Astrocyte of the spinal cord (primary cell): ENCODE measurements at regions not wholly inside any gene's neighbourhood (a gene's known extent, or its start where the extent isn't known, plus 50 kb on each side); places are given as distances from the start of the nearest gene placed in this dataset.

Experiments used
- DNase-seq: peaks from one replicate; pipeline ENCODE4 v3.0.0; 2011; ENCODE audit warnings: low read depth, low spot score
- H3K4me3 ChIP-seq: 2 replicates; pipeline ENCODE4 v1.5.1; 2011; ENCODE audit warnings: low read depth, mild to moderate bottlenecking, low read length, moderate library complexity
- CTCF ChIP-seq: IDR thresholded peaks from 2 replicates; pipeline ENCODE4 v1.5.1; 2012; ENCODE audit warnings: low read depth, mild to moderate bottlenecking, low read length, inconsistent platforms
- in situ Hi-C: cut with HindIII; loops from 2 replicates; pipeline ENCODE4 v1.10.0; 2017; ENCODE audit warnings: low sequenced_read_pairs

GRCh38 chr5:166262395-166262794, 2029.0 kb upstream of the WWC1 start:
- no peak for DNase-seq
- no peak for TF ChIP-seq CTCF
- H3K4me3 ChIP-seq, result no peak overlapping the region
- in situ Hi-C loops, result no loop called here

GRCh38 chr5:166267907-166268306, 2023.5 kb upstream of the WWC1 start:
- no peak for TF ChIP-seq CTCF
- in situ Hi-C loops, result no loop called here
- no peak for DNase-seq
- H3K4me3 ChIP-seq, result no peak overlapping the region

- H3K4me3 ChIP-seq, result no peak overlapping the region
- in situ Hi-C loops, result no loop called here
- no peak for DNase-seq
- TF ChIP-seq CTCF, result no peak
These were observed 2020.7 kb upstream of the WWC1 start for GRCh38 chr5:166270712-166271111.

- no peak for TF ChIP-seq CTCF
- DNase-seq, result no peak
- no peak overlapping the region for H3K4me3 ChIP-seq
- in situ Hi-C loops, result no loop called here
These were observed 2015.4 kb upstream of the WWC1 start for GRCh38 chr5:166276006-166276405.

- H3K4me3 ChIP-seq, result no peak overlapping the region
- no peak for TF ChIP-seq CTCF
- in situ Hi-C loops, result no loop called here
- DNase-seq, result no peak
These were observed 2011.6 kb upstream of the WWC1 start for GRCh38 chr5:166279828-166280227.

GRCh38 chr5:166281433-166281832, 2010.0 kb upstream of the WWC1 start:
- in situ Hi-C loops, result no loop called here
- no peak for TF ChIP-seq CTCF
- H3K4me3 ChIP-seq, result no peak overlapping the region
- DNase-seq, result no peak

- no peak overlapping the region for H3K4me3 ChIP-seq
- in situ Hi-C loops, result no loop called here
- DNase-seq, result no peak
- no peak for TF ChIP-seq CTCF
These were observed 2008.5 kb upstream of the WWC1 start for GRCh38 chr5:166282939-166283338.
